ENCODE measurements at regions not wholly inside any gene's neighbourhood (a gene's known extent, or its start where the extent isn't known, plus 50 kb on each side); places are given as distances from the start of the nearest gene placed in this dataset.

DNA sequence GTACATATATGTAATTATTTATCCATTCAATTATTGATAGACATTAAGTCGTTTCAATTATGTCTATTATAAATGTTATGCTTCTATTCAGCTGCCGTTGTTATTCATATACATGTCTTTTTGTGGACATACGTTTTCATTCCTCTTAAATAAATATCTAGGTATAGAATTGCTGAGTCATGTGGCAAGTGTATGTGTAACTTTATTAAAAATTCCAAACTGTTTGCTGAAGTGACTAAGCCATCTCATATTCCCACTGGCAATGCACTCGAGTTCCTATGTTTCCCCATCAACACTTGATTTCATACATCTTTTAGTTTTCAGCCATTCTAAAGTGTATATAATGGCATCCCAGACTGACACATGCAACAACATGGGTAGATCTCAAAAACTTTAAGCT lies 739.7 kb upstream of the POU3F2 start:
- H3K36me3 ChIP-seq, result no peaks in the 10 kb centered on the region
- no peaks in the 10 kb centered on the region for H3K4me1 ChIP-seq
- no peak overlapping the region for H3K27ac ChIP-seq
- no peak overlapping the region for H3K4me3 ChIP-seq
- no peak for ATAC-seq
- no peaks in the 10 kb centered on the region for H3K27me3 ChIP-seq
- TF ChIP-seq, protein P1, sequence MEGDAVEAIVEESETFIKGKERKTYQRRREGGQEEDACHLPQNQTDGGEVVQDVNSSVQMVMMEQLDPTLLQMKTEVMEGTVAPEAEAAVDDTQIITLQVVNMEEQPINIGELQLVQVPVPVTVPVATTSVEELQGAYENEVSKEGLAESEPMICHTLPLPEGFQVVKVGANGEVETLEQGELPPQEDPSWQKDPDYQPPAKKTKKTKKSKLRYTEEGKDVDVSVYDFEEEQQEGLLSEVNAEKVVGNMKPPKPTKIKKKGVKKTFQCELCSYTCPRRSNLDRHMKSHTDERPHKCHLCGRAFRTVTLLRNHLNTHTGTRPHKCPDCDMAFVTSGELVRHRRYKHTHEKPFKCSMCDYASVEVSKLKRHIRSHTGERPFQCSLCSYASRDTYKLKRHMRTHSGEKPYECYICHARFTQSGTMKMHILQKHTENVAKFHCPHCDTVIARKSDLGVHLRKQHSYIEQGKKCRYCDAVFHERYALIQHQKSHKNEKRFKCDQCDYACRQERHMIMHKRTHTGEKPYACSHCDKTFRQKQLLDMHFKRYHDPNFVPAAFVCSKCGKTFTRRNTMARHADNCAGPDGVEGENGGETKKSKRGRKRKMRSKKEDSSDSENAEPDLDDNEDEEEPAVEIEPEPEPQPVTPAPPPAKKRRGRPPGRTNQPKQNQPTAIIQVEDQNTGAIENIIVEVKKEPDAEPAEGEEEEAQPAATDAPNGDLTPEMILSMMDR (IDR thresholded peaks at IDR 0.05), result no peak
- TF ChIP-seq POLR2A (IDR thresholded peaks at IDR 0.05), result no peak
- no peak for TF ChIP-seq POLR2AphosphoS5 (IDR thresholded peaks at IDR 0.05)
- TF ChIP-seq EP300 (IDR thresholded peaks at IDR 0.05), result no peak
- WGBS, 2 donors (ENCODE audit: low coverage in 1 of 2), result 56 to 64% methylated on average over 3 to 4 of the region's 4 CpGs
- H3K9me3 ChIP-seq, result peaks cover 0 to 2% (median 0%) of the 10 kb centered on the region in 3 donors

DNA sequence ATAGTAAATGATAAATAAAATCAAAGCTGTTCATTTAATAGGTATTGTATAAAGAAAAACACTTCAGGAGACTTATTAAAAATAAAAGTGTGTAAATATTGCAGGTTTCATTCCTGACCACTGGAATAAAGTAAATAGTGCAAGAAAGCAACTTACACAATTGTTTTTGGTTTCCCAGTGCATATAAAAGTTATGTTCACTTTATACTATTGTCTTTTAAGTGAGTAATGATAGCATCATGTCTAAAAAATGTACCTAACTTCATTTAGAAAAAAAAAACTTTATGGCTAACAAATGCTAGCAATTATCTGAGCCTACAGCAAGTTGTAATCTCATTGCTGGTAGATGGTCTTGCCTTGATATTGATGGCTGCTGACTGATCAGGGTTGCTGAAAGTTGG lies 726.6 kb upstream of the POU3F2 start:
- TF ChIP-seq POLR2AphosphoS5 (IDR thresholded peaks at IDR 0.05) (no peak), EP300 (IDR thresholded peaks at IDR 0.05) (no peak), POLR2A (IDR thresholded peaks at IDR 0.05) (no peak)
- TF ChIP-seq, protein P1 (IDR thresholded peaks at IDR 0.05), result no peak
- Histone ChIP-seq H3K4me3 (no peak overlapping the region), H3K27ac (no peak overlapping the region), H3K4me1 (no peaks in the 10 kb centered on the region), H3K27me3 (no peaks in the 10 kb centered on the region), H3K9me3 (peaks cover 0 to 12% (median 0%) of the 10 kb centered on the region in 3 donors), H3K36me3 (no peaks in the 10 kb centered on the region)
- ATAC-seq, result no peak

- 56 to 77% methylated on average over 8 of the region's 9 CpGs for WGBS, 2 donors (ENCODE audit: low coverage in 1 of 2)
- Histone ChIP-seq H3K4me3 (no peak overlapping the region), H3K36me3 (no peaks in the 10 kb centered on the region), H3K9me3 (no peaks in the 10 kb centered on the region), H3K27ac (no peak overlapping the region), H3K4me1 (no peaks in the 10 kb centered on the region), H3K27me3 (no peaks in the 10 kb centered on the region)
- no peak for ATAC-seq
- TF ChIP-seq POLR2A (IDR thresholded peaks at IDR 0.05) (no peak), EP300 (IDR thresholded peaks at IDR 0.05) (no peak), POLR2AphosphoS5 (IDR thresholded peaks at IDR 0.05) (no peak)
- TF ChIP-seq, protein P1 (IDR thresholded peaks at IDR 0.05), result no peak
Measured at GRCh38 chr6:98116455-98116854, 717.9 kb upstream of the POU3F2 start.

DNA sequence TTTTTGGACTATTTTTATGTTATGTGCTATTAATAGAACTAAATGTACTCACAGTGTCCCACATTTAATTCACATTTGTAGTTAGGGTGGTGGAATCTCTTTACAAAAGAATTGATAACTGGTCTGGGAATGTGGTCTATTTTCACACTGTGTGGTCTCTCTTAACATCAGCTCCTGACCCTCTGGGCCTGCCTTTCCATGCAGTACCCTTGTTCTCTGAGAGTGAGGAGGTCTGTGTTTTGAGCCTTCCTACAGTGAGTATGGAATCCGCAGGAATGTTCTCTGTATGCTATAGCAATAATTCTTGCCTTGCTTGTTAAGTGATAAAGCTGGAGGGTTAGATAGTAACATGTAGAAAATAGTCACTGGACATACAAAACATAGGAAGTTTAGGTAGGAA lies 717.3 kb upstream of the POU3F2 start:
- no peaks in the 10 kb centered on the region for H3K27me3 ChIP-seq
- 60% methylated on average over 1 of the region's 1 CpG; no CpG with 5 or more reads in 1 of the 2 donors for WGBS, 2 donors (ENCODE audit: low coverage in 1 of 2)
- H3K4me1 ChIP-seq, result no peaks in the 10 kb centered on the region
- H3K9me3 ChIP-seq, result no peaks in the 10 kb centered on the region
- no peaks in the 10 kb centered on the region for H3K36me3 ChIP-seq
- no peak for ATAC-seq
- no peak overlapping the region for H3K27ac ChIP-seq
- no peak overlapping the region for H3K4me3 ChIP-seq
- TF ChIP-seq POLR2A (IDR thresholded peaks at IDR 0.05) (no peak), EP300 (IDR thresholded peaks at IDR 0.05) (no peak), POLR2AphosphoS5 (IDR thresholded peaks at IDR 0.05) (no peak)
- TF ChIP-seq, protein P1 (IDR thresholded peaks at IDR 0.05), result no peak

DNA sequence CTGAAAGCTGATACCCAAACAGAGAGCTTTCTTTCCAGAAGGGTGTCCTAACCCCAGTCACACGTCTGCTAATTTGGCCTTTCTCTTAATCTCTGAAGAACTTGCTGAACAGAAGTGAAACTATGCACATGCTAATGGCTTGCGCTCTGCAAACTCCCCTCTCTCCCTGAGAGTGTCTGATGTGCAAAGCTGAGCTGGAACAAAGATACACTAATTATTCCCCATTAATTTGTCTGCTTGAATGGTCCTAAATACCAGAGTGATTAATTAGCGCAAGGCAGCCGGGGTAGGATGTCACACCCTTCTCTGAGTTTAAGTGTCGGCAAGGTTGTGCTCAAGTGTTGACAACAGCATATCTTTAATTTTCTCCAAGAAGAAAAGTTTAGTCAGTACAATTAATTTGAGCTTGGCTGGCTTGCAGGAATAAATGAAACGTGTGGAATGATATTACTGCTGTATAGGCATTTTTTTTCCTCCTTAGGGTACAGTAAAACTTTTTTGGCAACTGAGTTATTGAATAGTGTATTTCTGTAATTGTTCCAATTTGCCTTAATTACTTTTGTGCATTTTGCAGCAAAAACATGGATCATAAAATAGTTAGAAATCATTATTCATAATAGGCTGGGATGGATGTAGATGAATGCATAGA lies 715.9 kb upstream of the POU3F2 start:
- 32 to 34% methylated on average over 5 of the region's 6 CpGs for WGBS, 2 donors (ENCODE audit: low coverage in 1 of 2)
- TF ChIP-seq POLR2AphosphoS5 (IDR thresholded peaks at IDR 0.05), result no peak
- Histone ChIP-seq H3K27ac (no peak overlapping the region), H3K36me3 (no peaks in the 10 kb centered on the region), H3K27me3 (no peaks in the 10 kb centered on the region), H3K4me3 (no peak overlapping the region), H3K4me1 (no peaks in the 10 kb centered on the region), H3K9me3 (no peaks in the 10 kb centered on the region)
- no peak for ATAC-seq

Measured in gastroesophageal sphincter (tissue), 4 donors.